ENCODE measurements at regions not wholly inside any gene's neighbourhood (a gene's known extent, or its start where the extent isn't known, plus 50 kb on each side); places are given as distances from the start of the nearest gene placed in this dataset.

DNA sequence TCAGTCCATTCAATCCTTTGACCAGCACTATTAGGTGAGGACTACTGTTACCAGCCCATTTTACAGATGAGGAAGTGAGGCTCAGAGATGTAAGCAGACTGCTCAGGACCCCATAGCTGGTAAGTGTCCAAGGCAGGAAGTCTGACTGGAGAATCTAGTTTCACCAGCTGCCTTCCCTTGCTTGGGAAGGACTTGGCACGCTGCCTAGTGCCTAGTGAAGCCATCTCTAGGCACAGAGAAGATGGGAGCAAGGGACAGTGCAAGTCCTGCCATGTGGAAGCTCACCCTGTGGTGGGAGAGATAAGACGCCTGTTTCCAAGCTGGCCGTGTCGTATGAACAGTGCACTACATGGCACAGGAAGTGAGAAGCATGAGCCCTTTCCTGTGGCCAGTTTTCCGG lies 111.8 kb upstream of the TMC3 start:
- no peaks in the 10 kb centered on the region for H3F3A ChIP-seq (replicated peaks; ENCODE audit: insufficient read depth)
- no peak overlapping the region for H3K9ac ChIP-seq
- POLR2A ChIA-PET, result no interaction called here
- H2AFZ ChIP-seq (ENCODE audit: low read depth), result no peak overlapping the region
- no peak overlapping the region for H3K4me2 ChIP-seq
- H3K4me3 ChIP-seq (ENCODE audit: low read depth in 2 of 2, low read length in 1 of 2), result no peak overlapping the region
- DNase-seq, result no peak
- 88% methylated on average over 5 of the region's 5 CpGs for whole genome bisulfite sequencing (ENCODE audit: low lambda C conversion rate)
- H3K4me1 ChIP-seq (ENCODE audit: control insufficient read depth in 1 of 2, insufficient read depth in 2 of 2, low read depth in 1 of 2, low read length in 1 of 2), result peaks cover 0 to 1% of the 10 kb centered on the region in 2 experiments; a peak in 1 of 4 replicates
- no peaks in the 10 kb centered on the region for H3K9me3 ChIP-seq
- TF ChIP-seq TCF12 (IDR thresholded peaks at IDR 0.05) (no peak), RCOR1 (IDR thresholded peaks at IDR 0.05; ENCODE audit: low read length) (no peak), TAF1 (IDR thresholded peaks at IDR 0.05; ENCODE audit: borderline replicate concordance, low read depth, low read length) (no peak), FOXM1 (IDR thresholded peaks at IDR 0.05; ENCODE audit: low read depth) (no peak), PBX3 (IDR thresholded peaks at IDR 0.05) (no peak), MEF2A (IDR thresholded peaks at IDR 0.05; ENCODE audit: borderline replicate concordance, low read depth) (no peak), YY1 (IDR thresholded peaks at IDR 0.05; ENCODE audit: low read depth) (no peak), ELF1 (IDR thresholded peaks at IDR 0.05) (no peak)
- TF ChIP-seq, protein P1, sequence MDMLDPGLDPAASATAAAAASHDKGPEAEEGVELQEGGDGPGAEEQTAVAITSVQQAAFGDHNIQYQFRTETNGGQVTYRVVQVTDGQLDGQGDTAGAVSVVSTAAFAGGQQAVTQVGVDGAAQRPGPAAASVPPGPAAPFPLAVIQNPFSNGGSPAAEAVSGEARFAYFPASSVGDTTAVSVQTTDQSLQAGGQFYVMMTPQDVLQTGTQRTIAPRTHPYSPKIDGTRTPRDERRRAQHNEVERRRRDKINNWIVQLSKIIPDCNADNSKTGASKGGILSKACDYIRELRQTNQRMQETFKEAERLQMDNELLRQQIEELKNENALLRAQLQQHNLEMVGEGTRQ (IDR thresholded peaks at IDR 0.05; ENCODE audit: borderline replicate concordance, low read depth, low read length), result no peak
- TF ChIP-seq, protein P2, sequence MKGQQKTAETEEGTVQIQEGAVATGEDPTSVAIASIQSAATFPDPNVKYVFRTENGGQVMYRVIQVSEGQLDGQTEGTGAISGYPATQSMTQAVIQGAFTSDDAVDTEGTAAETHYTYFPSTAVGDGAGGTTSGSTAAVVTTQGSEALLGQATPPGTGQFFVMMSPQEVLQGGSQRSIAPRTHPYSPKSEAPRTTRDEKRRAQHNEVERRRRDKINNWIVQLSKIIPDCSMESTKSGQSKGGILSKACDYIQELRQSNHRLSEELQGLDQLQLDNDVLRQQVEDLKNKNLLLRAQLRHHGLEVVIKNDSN (IDR thresholded peaks at IDR 0.05; ENCODE audit: borderline replicate concordance, low read depth), result no peak
- TF ChIP-seq, protein P3, sequence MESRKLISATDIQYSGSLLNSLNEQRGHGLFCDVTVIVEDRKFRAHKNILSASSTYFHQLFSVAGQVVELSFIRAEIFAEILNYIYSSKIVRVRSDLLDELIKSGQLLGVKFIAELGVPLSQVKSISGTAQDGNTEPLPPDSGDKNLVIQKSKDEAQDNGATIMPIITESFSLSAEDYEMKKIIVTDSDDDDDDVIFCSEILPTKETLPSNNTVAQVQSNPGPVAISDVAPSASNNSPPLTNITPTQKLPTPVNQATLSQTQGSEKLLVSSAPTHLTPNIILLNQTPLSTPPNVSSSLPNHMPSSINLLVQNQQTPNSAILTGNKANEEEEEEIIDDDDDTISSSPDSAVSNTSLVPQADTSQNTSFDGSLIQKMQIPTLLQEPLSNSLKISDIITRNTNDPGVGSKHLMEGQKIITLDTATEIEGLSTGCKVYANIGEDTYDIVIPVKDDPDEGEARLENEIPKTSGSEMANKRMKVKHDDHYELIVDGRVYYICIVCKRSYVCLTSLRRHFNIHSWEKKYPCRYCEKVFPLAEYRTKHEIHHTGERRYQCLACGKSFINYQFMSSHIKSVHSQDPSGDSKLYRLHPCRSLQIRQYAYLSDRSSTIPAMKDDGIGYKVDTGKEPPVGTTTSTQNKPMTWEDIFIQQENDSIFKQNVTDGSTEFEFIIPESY (IDR thresholded peaks at IDR 0.05; ENCODE audit: borderline replicate concordance, low read depth), result no peak
- CTCF ChIA-PET, result interaction anchor here (1.1 to 2.9 kb wide), 3 partner anchors 36 to 422 kb away, joined by 3 to 7 read pairs (median 3); no protein-coding TSS in a partner anchor
- H3K36me3 ChIP-seq (replicated peaks in 1 of 2; ENCODE audit: control insufficient read depth in 1 of 2, insufficient read depth in 2 of 2, low read length in 1 of 2), result no peaks in the 10 kb centered on the region
- no peaks in the 10 kb centered on the region for H3K27me3 ChIP-seq (ENCODE audit: insufficient read depth)
- no peaks in the 10 kb centered on the region for H3K79me2 ChIP-seq (ENCODE audit: insufficient read depth)
- H3K27ac ChIP-seq (ENCODE audit: low read depth in 2 of 2, low read length in 1 of 2), result no peak overlapping the region
- H4K20me1 ChIP-seq (ENCODE audit: insufficient read depth), result no peaks in the 10 kb centered on the region
- H3K9me2 ChIP-seq, result no peaks in the 10 kb centered on the region; the same call in 1 of the 2 replicates
